ENCODE measurements at regions not wholly inside any gene's neighbourhood (a gene's known extent, or its start where the extent isn't known, plus 50 kb on each side); places are given as distances from the start of the nearest gene placed in this dataset.

DNA sequence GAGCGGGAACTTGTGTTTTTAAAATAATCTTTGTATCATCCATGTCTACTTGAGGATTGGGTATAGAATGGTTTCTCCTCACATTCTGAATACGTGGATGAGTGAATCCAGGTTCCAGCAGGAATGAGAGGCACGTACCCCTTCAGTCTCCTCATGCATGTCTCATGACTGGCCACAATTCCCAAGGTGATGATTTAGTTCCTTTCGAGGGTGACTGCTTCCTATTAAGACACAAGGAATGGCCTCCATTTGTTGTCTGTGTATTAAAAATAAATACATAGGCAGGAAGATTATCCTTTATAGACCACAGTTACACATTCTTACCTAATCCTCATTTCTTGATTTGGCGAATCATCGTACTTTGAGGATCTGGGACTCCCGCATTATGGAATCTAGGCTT lies 217.0 kb upstream of the LRIG1 start:
- TF ChIP-seq, protein P1, sequence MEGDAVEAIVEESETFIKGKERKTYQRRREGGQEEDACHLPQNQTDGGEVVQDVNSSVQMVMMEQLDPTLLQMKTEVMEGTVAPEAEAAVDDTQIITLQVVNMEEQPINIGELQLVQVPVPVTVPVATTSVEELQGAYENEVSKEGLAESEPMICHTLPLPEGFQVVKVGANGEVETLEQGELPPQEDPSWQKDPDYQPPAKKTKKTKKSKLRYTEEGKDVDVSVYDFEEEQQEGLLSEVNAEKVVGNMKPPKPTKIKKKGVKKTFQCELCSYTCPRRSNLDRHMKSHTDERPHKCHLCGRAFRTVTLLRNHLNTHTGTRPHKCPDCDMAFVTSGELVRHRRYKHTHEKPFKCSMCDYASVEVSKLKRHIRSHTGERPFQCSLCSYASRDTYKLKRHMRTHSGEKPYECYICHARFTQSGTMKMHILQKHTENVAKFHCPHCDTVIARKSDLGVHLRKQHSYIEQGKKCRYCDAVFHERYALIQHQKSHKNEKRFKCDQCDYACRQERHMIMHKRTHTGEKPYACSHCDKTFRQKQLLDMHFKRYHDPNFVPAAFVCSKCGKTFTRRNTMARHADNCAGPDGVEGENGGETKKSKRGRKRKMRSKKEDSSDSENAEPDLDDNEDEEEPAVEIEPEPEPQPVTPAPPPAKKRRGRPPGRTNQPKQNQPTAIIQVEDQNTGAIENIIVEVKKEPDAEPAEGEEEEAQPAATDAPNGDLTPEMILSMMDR (IDR thresholded peaks at IDR 0.05; ENCODE audit: low read length) = no peak
- TF ChIP-seq EZH2 (IDR thresholded peaks at IDR 0.05; ENCODE audit: borderline replicate concordance, low read length) = no peak
